ENCODE measurements at regions not wholly inside any gene's neighbourhood (a gene's known extent, or its start where the extent isn't known, plus 50 kb on each side); places are given as distances from the start of the nearest gene placed in this dataset.
A peak's percentile ranks its signal among the peaks of the same experiment; 100 is the strongest.
"Not testable (repeated sequence)": the region's sequence is repeated elsewhere in the genome, so short reads cannot be mapped to it uniquely, and the experiment has no call there.

DNA sequence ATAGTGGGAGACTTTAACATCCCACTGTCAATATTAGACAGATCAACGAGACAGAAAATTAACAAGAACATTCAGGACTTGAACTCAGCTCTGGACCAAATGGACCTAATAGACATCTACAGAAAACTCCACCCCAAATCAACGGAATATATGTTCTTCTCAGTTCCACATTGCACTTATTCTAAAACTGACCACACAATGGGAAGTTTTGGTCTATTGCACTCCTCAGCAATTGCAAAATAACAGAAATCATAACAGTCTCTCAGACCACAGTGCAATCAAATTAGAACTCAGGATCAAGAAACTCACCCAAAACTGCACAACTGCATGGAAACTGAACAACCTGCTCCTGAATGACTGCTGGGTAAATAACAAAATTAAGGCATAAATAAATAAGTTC is 449.9 kb upstream of the FANCL start:
- not testable (repeated sequence) for DNase-seq (ENCODE audit: low read depth in 2 of 3, low spot score in 2 of 3)

DNA sequence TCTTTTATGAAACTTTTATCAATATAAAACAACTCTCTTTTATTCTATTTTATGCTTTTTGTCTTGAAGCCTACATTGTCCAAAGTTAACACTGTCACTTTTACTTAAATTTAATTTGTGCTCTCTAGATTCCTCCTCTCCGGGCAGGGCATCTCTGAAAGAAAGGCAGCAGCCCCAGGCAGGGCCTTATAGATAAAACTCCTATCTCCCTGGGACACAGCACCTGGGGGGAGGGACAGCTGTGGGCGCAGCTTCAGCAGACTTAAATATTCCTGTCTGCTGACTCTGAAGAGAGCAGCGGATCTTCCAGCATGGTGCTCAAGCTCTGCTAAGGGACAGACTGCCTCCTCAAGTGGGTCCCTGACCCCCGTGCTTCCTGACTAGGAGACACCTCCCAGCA is 447.7 kb upstream of the FANCL start:
- DNase-seq (ENCODE audit: low read depth in 2 of 3, low spot score in 2 of 3) = no peak

DNA sequence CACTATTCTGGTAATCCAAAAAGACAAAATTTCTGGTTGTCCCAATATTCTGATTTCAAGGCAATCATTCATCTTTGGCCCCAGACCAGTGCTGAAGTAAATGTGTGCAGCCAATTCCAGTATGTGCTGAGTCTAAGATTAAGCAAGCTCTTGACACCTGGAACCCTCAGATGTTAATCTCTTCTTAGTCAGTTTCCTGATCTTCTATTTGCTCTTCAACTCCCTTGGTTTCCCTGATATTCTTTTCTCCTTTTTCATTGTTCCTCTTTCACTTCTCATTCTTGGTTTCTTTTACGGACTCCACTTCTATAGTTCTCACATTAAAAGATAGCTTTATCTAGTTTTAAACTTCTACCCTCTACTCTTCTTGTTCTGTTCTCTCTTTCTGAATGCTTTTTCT is 445.7 kb upstream of the FANCL start:
- peak in 1 of 3 donors; percentile 35 for DNase-seq (ENCODE audit: low read depth in 2 of 3, low spot score in 2 of 3)

DNA sequence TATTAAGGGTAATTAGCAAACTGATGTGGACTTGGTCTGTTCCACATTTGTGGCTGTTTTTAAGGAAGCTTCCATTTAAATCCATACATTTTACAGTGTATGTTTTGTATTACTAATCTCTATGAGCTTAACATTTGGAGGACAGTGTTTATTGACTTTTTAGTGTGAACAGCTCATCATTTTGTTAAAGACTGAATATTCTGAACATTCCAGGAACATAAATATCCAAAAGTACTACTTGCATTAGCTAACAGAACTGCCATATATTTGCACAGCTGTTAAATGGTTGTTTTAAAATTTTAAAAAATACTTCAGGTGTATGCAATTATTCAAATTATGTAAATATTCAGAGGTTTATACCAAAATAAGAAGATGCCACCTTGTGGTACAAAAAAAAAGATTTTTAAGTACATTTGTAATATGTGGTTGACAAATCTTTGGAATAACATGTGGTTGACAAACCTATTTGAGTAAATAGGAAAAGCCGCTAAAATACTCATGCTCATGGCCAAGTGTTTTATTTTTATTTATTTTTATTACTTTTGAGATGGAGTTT is 439.7 kb upstream of the FANCL start:
- DNase-seq (ENCODE audit: low read depth in 2 of 3, low spot score in 2 of 3) = peak in 1 of 3 donors; percentile 22

DNA sequence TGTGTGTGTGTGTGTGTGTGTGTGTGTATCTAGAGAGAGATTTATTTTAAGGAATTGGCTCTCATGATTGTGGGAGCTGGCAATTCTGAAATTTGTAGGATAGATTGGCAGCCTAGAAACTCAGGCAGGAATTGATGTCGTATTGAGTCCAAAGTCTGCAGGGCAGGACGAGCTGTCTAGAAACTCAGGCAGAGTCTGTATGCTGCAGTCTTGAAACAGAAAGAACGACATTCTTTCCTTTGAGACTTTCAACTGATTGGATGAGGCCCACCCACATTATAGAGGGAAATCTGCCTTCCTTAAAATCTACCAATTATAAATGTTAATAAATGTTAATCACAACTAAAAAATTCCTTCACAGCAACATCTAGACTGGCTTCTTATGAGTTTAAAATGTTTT is 436.6 kb upstream of the FANCL start:
- DNase-seq (ENCODE audit: low read depth in 2 of 3, low spot score in 2 of 3) = no peak

DNA sequence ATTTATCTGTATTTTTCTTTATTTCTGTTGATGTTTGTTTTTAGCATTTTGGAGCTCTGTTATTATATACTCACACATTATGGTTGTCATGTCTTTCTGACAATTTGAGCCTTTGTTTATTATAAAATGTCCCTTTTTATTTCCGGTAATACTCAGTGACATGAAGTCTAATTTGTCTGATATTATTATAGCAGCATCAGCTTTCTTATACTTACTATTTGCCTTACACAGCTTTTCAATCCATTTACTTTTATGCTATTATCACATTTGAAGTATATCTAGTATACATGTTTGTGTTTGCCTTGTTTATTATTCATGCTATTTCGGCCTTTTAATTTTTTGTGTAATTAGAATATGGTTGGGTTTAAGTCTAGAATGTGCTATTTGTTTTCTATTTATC is 430.6 kb upstream of the FANCL start:
- no peak for DNase-seq (ENCODE audit: low read depth in 2 of 3, low spot score in 2 of 3)

DNA sequence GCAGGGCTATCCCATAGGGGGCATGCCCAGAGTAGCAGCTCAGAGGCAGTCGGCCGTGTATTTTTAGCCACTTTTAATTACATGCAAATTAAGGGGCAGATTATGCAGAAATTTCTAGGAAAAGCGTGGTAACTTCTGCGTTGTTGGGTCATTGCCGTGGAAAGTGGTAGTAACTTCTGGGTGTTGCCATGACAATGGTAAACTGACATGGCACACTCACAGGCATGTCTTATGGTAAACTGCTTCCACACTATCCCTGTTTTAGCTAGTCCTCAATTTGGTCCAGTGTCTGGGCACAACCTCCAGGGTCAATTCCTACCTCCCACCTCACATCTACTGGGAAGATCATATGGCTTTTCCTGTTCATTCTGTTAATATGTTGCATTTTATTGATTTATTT is 428.9 kb upstream of the FANCL start:
- DNase-seq (ENCODE audit: low read depth in 2 of 3, low spot score in 2 of 3) = no peak

DNA sequence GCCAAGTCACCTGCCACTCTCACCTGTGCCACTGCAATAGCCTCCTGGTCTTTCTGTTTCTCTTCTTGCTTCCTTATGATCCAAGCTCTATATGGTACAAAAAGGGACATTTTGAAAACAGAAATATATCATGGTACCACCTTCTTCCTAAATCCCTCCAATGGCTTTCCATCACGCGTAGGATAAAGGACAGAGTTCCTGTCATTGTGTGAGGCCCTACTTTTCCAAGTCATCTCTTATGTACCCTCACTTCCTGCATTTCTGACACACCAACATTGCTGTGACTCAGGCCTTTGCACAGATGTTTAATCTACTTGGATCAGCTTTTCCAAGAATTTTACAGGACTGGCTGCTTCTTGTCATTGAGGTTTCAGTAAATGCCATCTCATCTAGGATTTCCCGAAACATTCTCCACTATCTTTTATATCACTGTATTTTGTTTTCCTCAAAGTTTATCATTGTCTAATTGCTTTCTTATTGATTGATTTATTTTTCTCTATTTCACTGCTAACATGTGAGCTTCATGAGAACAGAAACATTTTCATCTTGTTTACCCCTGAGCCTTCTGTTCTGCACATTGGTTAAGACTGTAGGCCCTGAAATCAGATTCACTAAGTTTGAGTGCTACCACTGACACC is 426.1 kb upstream of the FANCL start:
- DNase-seq (ENCODE audit: low read depth in 2 of 3, low spot score in 2 of 3) = no peak

DNA sequence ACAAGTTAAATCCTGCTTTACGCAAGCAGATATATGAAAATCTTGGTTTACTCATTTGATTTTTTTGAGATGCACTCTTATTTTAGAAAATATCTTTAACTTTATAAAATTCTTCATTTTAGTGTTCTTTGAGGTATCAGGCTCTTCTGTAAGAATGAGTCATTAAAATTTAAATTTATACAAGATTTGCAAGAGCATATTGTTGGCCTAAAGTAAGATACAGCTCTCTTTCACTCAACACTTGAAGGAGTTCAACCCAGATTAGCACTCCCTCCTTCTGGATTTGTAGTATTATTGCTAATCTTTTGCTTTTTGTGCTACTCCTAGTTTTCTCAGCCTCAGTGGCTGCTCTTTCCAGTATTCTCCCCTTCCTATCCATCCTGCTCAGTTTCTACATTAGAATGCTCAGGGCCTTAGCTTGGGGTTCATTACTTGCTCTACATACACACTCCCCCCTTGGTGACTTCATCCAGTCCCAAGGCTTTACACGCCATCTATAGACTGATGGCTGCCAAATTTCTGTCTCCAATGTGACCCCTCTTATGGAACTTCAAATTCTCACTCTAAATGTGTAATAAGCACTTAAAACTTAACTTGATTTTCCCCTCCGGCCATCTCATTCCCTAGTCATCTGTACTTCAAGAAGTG is 425.3 kb upstream of the FANCL start:
- DNase-seq (ENCODE audit: low read depth in 2 of 3, low spot score in 2 of 3) = no peak

DNA sequence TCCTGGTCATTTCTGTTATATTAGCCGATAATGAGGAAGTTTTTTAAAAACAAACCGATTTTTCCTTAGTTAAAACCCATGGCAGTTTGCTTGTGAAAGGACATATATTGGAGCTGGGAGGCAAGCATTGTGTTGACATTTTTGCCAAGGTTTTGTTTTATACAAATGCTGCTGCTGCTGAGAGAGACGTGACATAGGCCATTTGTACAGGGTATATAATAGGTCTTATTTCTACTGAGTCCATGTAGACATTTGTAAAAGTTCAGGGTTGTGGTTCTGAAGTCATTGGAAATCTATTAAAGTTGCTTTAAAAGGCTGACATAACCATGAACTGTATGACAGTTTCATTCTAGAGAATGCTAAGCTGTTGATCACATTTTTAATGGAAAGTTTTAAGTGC is 424.0 kb upstream of the FANCL start:
- DNase-seq (ENCODE audit: low read depth in 2 of 3, low spot score in 2 of 3) = no peak

DNA sequence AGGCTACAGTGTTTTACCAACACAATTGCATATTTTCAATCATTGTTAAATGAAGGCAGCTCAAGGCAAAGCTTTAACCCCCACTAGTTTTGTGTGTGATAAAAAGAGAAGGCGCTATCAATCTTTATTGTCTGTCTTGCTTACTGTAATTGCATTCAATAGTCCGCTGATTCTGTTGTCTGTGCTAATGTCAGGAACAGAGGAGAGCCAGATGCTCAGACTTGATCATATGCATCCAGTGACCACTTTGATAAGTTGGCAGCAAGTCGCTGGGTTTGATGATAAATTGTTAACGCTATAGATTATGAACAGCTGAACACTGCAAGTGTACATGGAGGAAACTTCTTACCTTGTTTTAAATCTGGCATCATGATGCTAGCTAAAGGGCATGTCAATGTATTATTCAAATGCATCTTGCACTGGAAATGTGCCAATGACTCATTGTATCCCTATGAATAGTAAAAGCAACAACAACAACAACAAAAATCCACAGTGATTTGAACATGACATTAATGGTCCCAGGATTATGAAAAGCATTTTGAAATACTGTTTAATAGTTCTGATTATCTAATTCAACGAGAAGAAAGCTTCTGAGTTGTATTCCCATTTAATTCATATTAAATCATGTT is 423.5 kb upstream of the FANCL start:
- DNase-seq (ENCODE audit: low read depth in 2 of 3, low spot score in 2 of 3) = no peak

DNA sequence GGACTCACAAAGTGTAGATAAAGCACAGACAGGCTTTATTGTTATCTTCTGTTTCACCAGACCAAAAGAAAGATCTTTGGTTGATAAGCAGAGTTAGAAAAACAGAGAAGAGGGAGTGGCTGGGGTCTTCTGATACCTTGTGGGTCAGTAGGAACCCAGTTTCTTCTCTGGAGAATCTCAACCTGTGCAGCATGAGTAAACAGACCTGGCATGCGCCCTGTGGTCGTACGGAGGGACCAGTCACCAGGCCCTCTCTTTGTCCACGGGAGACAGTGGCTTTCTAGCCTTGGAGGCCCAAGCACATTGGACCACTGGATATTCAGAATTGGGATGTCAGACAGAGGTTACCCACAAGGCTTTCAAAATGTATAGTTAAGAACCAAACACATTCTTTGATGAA is 418.9 kb upstream of the FANCL start:
- no peak for DNase-seq (ENCODE audit: low read depth in 2 of 3, low spot score in 2 of 3)

DNA sequence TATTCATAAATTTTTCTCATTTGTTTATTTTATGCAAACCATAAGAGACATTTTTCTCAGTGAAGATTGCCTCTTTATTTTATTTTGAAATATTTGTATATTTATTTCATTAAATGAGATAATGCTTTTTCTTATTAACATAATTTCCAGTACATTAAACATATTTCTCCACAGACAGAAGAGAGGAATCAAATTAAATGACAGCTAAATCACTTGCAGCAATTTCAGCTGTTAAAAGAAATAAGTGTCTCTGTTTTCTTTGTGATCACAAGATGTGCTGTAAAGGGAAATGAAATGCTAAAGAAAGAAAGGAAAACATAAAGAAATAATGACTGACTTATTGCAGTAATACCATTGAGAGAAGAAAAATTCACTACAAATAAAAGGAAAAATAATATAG is 414.0 kb upstream of the FANCL start:
- no peak for DNase-seq (ENCODE audit: low read depth in 2 of 3, low spot score in 2 of 3)

DNA sequence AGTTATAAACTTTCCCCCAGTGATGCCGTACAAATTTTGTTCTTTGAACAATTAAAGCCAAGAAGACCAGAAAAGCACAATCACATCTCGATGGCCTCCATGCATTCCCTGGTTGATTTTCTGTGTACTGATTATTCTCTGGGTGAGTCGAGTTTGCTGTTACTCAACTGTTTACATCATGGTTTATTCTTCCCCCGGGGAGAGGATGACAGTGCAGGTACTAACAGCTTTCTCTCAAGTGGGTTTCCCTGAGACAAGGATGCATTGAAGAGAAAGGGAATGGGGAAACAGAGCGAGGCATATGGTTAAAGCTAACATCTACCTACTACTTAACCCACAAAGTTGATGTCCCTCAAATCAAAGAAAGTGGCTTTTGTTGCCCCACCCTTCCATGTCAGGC is 410.8 kb upstream of the FANCL start:
- DNase-seq (ENCODE audit: low read depth in 2 of 3, low spot score in 2 of 3) = no peak

DNA sequence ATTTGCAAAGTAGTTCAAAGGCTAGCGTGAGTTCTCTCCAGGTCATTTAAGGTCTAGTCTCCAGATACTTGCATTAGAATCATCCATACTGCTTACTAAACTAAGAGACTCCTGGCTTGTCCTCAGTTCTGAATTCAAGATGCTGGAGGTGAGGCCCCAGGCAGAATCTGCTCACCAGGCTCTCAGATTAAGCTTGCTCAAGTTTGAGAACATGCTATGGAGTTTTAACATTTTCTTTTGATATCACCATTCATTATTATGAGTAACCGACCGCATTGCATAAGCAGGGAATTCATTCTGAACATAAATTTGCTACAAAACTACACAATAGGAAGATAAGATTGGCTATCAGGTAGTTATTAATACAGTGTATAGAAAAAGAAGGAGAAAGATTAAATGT is 409.7 kb upstream of the FANCL start:
- DNase-seq (ENCODE audit: low read depth in 2 of 3, low spot score in 2 of 3) = no peak

DNA sequence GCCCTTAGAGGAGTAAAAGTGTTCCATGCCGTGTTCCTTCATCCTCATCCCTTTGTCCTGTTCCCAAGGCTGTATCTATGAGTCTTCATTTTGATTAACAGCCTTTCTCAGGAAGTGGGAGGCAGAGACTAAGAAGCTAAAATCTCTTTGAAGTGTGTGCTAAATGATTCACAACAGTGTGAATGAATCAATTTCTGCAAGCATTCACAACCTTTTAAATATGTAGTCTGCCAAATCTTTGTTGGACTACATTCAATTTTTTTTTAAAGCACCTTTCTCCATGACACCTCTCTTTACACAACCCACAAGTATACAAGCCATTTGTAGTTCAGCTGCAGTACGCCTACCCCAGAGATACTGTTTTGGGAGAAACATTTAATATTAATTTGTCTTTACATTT is 408.6 kb upstream of the FANCL start:
- no peak for DNase-seq (ENCODE audit: low read depth in 2 of 3, low spot score in 2 of 3)

DNA sequence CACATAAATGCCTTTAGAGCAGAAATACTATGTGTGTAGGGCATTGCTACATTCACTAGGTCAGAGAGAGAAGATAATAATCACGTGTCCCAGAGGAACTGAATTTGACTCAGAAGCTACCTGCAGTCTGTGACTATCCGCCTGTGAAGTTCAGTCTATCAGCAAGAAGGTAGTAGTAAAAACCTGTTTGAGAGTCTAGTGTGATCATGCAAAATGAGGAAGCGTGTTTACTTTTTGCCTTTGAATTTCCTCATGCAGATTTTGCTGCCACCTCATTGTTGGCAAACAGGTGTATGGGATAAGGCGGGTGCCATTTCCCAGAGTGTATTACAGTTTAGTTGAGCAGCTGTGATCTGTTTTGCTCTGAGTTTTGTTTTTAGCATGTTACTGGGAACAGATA is 403.9 kb upstream of the FANCL start:
- DNase-seq (ENCODE audit: low read depth in 2 of 3, low spot score in 2 of 3) = peak in 1 of 3 donors; percentile 40

DNA sequence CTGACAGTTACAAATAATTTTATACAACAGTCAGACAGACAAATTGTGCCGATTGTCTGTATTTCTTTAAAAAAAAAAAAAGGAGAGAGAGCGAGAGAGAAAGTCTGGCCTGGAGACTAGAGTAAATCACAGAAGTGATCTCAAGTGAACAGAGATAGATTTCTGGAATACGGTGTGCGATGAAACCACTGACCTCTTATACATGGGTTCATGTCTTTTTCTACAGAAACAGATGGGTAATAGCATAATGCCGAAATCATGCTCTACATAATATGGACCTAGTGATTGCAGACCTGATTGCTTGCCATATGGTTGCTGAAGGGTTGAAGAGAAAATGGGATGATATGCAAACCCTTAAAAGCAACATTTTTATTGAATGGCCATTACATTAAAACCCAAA is 403.3 kb upstream of the FANCL start:
- no peak for DNase-seq (ENCODE audit: low read depth in 2 of 3, low spot score in 2 of 3)

DNA sequence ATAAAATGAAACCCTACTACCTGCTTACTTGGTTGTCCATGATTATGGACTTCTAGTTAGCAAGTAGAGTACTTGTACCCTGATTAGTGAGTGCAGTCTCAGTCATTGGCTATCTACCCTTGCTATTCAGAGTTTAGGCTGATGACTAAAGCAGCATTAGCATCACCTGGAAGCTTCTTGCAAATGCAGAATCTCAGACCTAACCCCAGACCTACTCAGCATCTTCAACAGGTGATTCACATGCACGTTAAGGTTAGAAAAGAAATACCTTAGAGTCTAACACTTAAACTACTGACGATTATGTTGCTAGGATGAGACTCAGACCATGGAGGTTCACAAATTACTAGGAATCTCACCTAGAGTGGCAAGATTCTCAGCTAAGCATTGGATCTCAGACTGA is 399.9 kb upstream of the FANCL start:
- DNase-seq (ENCODE audit: low read depth in 2 of 3, low spot score in 2 of 3) = no peak

DNA sequence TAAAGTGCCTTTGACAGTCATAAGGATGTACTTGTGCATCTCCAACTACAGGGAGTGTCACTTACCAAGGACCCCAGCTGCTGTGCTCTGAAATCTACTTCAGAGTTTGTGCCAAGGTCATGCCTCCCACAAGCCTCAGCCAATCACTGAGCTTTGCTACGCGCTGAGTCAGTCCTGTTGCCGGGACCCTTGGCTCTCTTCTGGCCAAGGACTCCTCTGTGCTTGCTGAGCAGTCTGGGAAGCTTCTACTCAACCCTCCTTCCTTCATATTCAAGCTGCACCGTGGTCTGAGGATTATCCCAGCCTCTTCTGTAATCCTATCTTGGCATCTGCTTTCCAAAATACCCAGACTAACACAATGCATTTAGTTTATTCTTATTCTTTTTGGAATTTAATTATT is 398.9 kb upstream of the FANCL start:
- no peak for DNase-seq (ENCODE audit: low read depth in 2 of 3, low spot score in 2 of 3)

DNA sequence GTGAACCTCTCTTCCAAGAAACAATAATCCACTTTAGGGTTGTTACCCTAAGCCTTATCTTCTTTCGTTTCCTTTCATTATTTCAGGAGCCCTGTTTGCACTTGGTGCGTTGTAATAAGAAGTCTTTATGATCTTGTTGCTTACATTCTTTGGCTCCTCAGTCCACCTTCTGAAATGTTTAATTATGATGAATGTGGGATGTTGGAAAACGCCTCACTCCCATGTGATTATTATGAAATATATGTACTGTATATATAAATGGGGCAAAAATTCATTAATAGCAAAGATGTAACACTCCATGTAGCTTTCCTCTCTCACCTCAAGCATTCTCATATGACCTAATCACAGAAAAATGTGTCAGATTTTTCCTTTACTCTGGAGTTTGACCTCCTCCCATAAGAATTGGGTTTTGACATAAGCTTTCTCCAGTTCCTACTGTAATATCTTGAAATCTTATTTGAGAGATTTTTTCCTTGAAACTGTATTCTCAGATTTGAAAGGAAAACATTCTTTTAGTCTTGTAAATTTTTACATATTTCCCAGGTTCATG is 397.2 kb upstream of the FANCL start:
- no peak for DNase-seq (ENCODE audit: low read depth in 2 of 3, low spot score in 2 of 3)

DNA sequence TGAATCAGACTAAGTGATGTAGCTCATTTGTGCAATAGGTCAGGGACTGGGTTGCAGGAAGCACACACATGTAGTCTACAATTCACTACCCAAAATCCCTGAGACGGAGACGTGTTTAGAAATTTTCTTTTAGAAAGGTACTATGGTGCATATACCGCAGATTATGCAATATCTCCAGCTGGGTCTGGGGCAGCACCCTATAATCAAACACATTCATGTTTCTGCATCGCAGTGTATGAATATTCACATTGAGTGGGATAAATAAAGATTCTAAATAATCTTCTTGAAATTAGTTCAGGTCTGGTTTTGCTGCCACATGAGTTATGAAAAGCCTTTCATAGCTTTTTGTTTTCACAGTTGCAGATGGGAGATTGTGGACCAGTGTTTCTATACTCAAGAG is 395.7 kb upstream of the FANCL start:
- DNase-seq (ENCODE audit: low read depth in 2 of 3, low spot score in 2 of 3) = no peak
